GM12874 (cell line): ENCODE measurements at regions not wholly inside any gene's neighbourhood (a gene's known extent, or its start where the extent isn't known, plus 50 kb on each side); places are given as distances from the start of the nearest gene placed in this dataset.

Experiments used
- TF ChIP-seq, protein P1 (sequence below): IDR thresholded peaks from 2 replicates; pipeline ENCODE4 v1.5.1; 2011; ENCODE audit warnings: low read depth, mild to moderate bottlenecking, control low read depth, low read length, moderate library complexity; ENCODE audit not compliant: insufficient read depth

DNA sequence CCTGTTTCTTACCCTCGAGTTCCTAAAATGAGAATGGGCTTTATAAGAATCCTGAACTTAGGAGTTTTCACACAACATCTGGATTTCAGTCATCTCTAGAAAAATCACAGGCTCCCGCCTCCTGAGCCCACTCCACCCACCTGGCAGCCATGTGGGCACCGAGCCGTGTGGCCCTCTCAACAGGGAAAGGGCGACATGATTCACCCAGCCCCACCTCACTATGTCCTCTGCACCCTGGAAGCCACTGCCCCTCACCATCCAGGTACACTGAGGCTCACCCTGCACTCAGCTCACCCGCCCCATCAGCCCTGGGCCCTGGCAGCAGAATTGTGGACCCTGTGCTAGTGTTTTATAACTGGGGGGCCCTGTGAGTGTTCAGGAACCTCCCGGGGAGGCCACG is 101.5 kb downstream of the SHANK2 start:
- TF ChIP-seq, protein P1, sequence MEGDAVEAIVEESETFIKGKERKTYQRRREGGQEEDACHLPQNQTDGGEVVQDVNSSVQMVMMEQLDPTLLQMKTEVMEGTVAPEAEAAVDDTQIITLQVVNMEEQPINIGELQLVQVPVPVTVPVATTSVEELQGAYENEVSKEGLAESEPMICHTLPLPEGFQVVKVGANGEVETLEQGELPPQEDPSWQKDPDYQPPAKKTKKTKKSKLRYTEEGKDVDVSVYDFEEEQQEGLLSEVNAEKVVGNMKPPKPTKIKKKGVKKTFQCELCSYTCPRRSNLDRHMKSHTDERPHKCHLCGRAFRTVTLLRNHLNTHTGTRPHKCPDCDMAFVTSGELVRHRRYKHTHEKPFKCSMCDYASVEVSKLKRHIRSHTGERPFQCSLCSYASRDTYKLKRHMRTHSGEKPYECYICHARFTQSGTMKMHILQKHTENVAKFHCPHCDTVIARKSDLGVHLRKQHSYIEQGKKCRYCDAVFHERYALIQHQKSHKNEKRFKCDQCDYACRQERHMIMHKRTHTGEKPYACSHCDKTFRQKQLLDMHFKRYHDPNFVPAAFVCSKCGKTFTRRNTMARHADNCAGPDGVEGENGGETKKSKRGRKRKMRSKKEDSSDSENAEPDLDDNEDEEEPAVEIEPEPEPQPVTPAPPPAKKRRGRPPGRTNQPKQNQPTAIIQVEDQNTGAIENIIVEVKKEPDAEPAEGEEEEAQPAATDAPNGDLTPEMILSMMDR, result no peak

DNA sequence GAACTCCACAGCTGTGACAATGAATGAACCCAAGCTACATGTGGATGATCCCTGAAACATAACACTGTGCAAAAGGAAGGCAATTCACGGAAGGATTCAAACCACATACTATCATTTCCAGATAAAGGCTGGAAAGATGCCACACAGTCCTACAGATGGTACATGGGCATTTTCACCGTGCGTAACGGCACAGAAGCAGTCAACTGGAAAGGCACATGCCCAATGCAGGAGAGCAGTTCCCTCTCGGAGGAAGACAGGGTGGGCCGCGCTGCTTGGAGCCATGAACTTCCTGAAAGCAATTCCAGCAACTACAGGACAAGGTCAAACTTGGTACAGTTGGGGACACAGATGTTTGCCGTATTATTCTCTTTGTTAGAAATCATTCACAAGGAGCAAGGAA is 103.7 kb downstream of the SHANK2 start:
- TF ChIP-seq, protein P1, result no peak

DNA sequence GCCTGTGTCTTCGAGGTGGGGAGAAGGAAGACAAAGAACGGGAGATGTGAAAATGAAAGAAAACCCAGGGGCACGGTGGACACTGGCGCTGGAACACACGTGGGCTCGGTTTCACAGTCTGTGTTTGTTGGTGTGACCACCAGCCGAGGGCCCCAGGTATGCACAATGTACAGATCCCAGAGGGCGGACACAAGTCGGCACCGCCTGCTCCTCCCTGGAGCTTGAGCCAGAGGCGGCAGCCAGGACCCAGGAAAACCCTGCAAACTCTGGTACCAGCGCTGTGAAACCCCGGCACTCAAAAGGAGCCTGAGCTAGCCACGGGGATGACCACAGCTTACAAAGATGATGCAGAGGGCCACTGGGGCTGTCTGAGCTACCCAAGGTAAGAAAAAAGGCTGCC is 105.0 kb downstream of the SHANK2 start:
- TF ChIP-seq, protein P1, result no peak

DNA sequence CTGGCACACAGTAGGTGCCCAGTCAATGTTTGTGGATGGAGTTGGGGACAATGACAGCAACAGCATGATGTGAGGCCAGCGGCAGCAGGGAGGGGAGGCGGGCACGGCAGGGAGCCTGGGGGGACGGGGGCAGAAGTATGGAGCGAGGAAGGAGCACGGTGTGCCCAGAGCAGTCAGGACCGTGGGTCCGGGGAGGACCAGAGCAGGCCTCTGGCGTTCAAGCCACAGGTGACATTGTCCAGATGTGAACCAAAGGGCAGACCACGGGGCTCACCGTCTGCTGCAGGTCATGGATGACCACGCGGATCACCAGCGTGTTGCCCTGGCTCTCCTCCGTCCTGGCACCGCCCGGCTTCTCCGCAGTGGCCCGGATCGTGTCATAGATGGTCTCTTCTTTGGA is 105.5 kb downstream of the SHANK2 start:
- TF ChIP-seq, protein P1, result no peak

DNA sequence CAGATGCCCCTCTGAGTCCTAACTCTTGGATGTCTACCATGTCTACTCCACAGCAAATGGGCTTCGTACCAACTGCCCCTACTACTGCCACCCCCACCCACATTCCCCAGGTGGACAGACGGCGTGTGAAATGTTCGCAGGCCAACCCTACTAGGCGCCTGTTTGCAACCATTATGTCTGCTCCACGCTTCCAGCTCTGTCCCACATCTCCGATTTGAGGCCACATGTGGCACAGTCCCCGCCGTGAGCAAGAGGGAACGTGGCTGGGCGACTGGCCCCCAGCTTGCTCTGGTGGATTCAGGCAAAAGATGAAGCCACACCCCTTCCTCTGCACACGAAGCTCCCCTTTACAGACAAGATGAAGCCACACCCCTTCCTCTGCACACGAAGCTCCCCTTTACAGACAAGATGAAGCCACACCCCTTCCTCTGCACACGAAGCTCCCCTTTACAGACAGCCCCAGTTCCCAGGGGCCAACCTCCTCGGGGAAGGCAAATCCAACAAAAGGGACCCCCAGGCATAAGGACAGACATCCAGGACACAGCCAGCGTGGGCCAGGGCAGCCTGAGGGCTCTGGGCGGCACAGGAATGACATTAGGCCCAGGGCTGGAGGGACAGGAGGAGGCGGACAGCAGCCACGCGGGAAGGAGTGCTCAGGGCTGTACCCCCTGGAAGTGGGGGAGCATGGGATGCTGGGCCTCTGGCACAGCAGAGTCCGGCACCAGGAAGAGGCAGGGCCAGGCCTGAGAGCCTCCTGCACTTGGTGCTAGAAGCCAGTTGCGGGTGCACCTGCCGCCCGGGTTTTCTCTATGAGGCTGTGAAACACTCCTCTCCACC is 106.2 kb downstream of the SHANK2 start:
- TF ChIP-seq, protein P1, result no peak

DNA sequence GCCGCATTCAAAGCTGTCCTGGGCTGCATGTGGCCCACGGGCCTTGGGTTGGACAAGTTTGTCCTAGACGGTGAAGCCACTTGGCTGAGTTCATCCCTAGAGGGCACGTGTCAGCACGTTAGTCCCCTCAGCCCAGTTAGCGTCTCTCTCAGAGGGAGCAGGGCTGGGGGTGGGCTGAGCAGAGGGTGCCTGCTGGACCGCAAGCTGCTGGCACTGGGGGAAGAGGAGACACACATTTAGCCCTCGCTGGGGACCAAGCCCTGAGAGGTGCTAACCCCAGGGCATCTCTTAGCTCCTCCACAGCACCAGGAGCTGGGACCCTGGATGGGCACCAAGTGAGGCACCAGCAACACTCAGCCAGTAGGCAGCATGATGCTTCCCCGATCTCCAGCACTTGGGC is 107.0 kb downstream of the SHANK2 start:
- TF ChIP-seq, protein P1, result no peak

DNA sequence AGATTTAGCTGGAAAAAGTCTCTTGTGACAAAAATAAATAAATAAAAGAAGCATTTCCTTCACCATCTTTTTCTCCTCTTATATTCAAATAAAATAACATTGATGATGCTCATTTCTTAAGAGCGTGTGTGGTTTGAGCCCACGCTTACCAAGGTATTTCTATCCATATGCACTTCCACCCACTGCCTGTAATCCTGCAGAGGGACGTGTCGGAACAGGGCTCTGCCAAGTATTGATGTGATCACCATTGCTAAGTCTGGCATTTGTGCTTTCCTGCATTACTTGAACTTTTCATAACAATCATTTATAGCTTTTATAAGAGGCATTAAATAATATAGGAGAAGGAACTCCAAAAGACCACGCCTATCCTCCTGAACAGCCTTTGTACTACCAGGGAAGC is 107.6 kb downstream of the SHANK2 start:
- TF ChIP-seq, protein P1, result no peak
